ENCODE measurements at regions not wholly inside any gene's neighbourhood (a gene's known extent, or its start where the extent isn't known, plus 50 kb on each side); places are given as distances from the start of the nearest gene placed in this dataset.

GRCh38 chr6:113505084-113505699 is 352.0 kb upstream of the MARCKS start:
- ATAC-seq (no peak), DNase-seq (ENCODE audit: low read depth, low spot score) (no peak)
- H3K36me3 ChIP-seq (ENCODE audit: control insufficient read depth, insufficient read depth, low read length): no peaks in the 10 kb centered on the region
- no peak for TF ChIP-seq SIN3A (IDR thresholded peaks at IDR 0.05; ENCODE audit: borderline replicate concordance, insufficient read depth, low read depth, low read length)
- TF ChIP-seq CTCF (IDR thresholded peaks at IDR 0.05): no peak
- no peak for TF ChIP-seq TCF7L2 (IDR thresholded peaks at IDR 0.05; ENCODE audit: low read depth, low read length)
- TF ChIP-seq POLR2AphosphoS5 (IDR thresholded peaks at IDR 0.05; ENCODE audit: low read depth, low read length): no peak
- no peak for TF ChIP-seq REST (IDR thresholded peaks at IDR 0.05; ENCODE audit: insufficient read depth in 1 of 2, low read depth in 2 of 2, low read length in 1 of 2)
- no peaks in the 10 kb centered on the region for H3K4me1 ChIP-seq (ENCODE audit: control insufficient read depth, insufficient read depth, low read length)
- H3K27ac ChIP-seq (ENCODE audit: low read length): no peak overlapping the region
- H3K4me3 ChIP-seq (ENCODE audit: low read depth in 2 of 2, low read length in 2 of 2): no peak overlapping the region
- POLR2A ChIA-PET: no interaction called here
- H3K9me3 ChIP-seq (ENCODE audit: control insufficient read depth, insufficient read depth, low read depth, low read length): no peaks in the 10 kb centered on the region
- H3K27me3 ChIP-seq (ENCODE audit: control insufficient read depth, insufficient read depth, low read length): no peaks in the 10 kb centered on the region
- CTCF ChIA-PET: no interaction called here
- intact Hi-C loops (cut with micrococcal nuclease; ENCODE audit: unreplicated experiment): no loop called here
- in situ Hi-C loops (cut with HindIII; ENCODE audit: low pct_unique_long_range_greater_than_20kb, low sequenced_read_pairs): no loop called here
- no TSS peak for BruUV-seq (replicated peaks)

GRCh38 chr6:113508249-113508648 is 348.9 kb upstream of the MARCKS start:
- DNase-seq (ENCODE audit: low read depth, low spot score): no peak
- POLR2A ChIA-PET: no interaction called here
- H3K4me1 ChIP-seq (ENCODE audit: control insufficient read depth, insufficient read depth, low read length): no peaks in the 10 kb centered on the region
- H3K4me3 ChIP-seq (ENCODE audit: low read depth in 2 of 2, low read length in 2 of 2): no peak overlapping the region
- CTCF ChIA-PET: no interaction called here
- no peaks in the 10 kb centered on the region for H3K36me3 ChIP-seq (ENCODE audit: control insufficient read depth, insufficient read depth, low read length)
- H3K27me3 ChIP-seq (ENCODE audit: control insufficient read depth, insufficient read depth, low read length): no peaks in the 10 kb centered on the region
- ATAC-seq: no peak
- H3K9me3 ChIP-seq (ENCODE audit: control insufficient read depth, insufficient read depth, low read depth, low read length): no peaks in the 10 kb centered on the region
- TF ChIP-seq SIN3A (IDR thresholded peaks at IDR 0.05; ENCODE audit: borderline replicate concordance, insufficient read depth, low read depth, low read length) (no peak), POLR2AphosphoS5 (IDR thresholded peaks at IDR 0.05; ENCODE audit: low read depth, low read length) (no peak), REST (IDR thresholded peaks at IDR 0.05; ENCODE audit: insufficient read depth in 1 of 2, low read depth in 2 of 2, low read length in 1 of 2) (no peak), TCF7L2 (IDR thresholded peaks at IDR 0.05; ENCODE audit: low read depth, low read length) (no peak), CTCF (IDR thresholded peaks at IDR 0.05) (no peak)
- intact Hi-C loops (cut with micrococcal nuclease; ENCODE audit: unreplicated experiment): no loop called here
- no TSS peak for BruUV-seq (replicated peaks)
- H3K27ac ChIP-seq (ENCODE audit: low read length): no peak overlapping the region
- in situ Hi-C loops (cut with HindIII; ENCODE audit: low pct_unique_long_range_greater_than_20kb, low sequenced_read_pairs): no loop called here
